HFF-Myc (cell line): ENCODE measurements at regions not wholly inside any gene's neighbourhood (a gene's known extent, or its start where the extent isn't known, plus 50 kb on each side); places are given as distances from the start of the nearest gene placed in this dataset.
"Not testable (repeated sequence)": the region's sequence is repeated elsewhere in the genome, so short reads cannot be mapped to it uniquely, and the experiment has no call there.

Source experiments
- DNase-seq: peaks from one replicate; pipeline ENCODE4 v3.0.0-alpha.2; 2011; ENCODE audit warnings: low read depth; ENCODE audit errors: extremely low read depth
- H3K4me3 ChIP-seq: replicated peaks from 2 replicates; pipeline ENCODE4 v1.5.1; 2011; ENCODE audit warnings: low read depth, mild to moderate bottlenecking, control low read depth, low read length
- TF ChIP-seq, protein P1 (sequence below): IDR thresholded peaks from 2 replicates; pipeline ENCODE4 v1.5.1; 2012; ENCODE audit warnings: mild to moderate bottlenecking, low read depth, low read length, control low read depth; ENCODE audit errors: missing control alignments

DNA sequence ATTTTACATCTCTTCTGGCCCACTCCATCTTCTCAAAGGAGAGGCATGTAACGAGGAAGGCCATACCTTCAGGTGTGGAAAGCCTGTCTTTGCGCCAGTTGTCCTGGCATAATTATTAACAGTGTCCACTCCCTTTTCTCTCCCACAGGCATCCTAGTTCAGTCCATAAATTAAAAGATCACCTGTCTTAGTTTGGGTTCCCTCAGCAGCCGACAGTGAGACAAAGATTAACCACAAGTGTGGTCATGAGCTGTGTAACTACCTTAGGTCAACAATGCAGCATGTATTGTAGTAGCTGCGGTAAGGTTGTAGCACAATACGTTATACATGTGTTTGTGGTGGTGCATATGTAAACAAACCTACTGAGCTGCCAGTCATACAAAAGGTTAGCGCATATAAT lies 103.3 kb upstream of the GALNT15 start:
- no peak for DNase-seq
- H3K4me3 ChIP-seq: no peak overlapping the region
- TF ChIP-seq, protein P1, sequence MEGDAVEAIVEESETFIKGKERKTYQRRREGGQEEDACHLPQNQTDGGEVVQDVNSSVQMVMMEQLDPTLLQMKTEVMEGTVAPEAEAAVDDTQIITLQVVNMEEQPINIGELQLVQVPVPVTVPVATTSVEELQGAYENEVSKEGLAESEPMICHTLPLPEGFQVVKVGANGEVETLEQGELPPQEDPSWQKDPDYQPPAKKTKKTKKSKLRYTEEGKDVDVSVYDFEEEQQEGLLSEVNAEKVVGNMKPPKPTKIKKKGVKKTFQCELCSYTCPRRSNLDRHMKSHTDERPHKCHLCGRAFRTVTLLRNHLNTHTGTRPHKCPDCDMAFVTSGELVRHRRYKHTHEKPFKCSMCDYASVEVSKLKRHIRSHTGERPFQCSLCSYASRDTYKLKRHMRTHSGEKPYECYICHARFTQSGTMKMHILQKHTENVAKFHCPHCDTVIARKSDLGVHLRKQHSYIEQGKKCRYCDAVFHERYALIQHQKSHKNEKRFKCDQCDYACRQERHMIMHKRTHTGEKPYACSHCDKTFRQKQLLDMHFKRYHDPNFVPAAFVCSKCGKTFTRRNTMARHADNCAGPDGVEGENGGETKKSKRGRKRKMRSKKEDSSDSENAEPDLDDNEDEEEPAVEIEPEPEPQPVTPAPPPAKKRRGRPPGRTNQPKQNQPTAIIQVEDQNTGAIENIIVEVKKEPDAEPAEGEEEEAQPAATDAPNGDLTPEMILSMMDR: no peak

DNA sequence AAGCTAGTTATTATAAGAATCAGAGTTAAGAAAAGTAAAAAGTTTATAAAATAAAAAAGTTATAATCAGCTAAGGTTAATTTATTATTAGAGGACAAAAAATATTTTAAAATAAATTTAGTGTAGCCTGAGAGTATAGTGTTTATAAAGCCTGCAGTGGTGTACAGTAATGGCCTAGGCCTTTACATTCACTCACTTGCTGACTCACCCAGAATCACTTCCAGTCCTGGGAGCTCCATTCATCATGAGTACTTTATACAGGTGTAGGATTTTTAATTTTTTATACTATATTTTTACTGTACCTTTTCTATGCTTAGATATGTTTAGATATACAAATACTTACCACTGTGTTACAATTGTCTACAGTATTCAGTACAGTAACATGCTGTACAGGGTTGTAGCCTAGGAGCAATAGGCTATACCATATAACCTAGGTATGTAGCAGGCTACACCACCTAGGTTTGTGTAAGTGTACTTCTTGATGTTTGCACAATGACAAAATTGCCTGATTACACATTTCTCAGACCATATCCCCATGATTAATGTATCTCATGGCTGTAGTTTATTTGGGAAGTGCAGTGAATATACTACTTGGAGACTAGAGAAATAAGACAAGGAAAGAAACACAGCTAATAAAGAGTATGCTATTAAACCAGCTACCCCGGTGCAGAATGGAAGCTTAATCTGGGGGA lies 101.9 kb upstream of the GALNT15 start:
- no peak overlapping the region for H3K4me3 ChIP-seq
- TF ChIP-seq, protein P1: no peak
- no peak for DNase-seq

DNA sequence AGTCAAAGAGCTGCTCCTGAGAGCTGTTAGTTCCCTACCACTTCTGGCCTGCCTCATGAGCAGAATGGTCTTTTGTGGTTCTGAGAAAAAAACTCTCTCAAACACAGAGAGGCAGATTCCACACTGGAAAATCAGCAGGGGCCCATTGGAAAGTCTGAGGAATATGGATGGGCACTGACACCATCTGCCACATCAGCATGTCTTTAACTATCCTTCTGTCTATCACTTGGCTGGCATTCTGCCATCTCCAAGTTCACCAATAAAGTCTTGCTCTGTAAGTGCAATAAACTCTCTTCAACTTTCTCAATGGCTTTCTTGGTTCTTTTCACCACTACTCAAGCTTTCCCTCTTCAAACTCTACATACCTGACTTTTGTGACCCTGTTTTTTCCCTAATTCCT lies 101.3 kb upstream of the GALNT15 start:
- TF ChIP-seq, protein P1: no peak
- DNase-seq: no peak
- no peak overlapping the region for H3K4me3 ChIP-seq

DNA sequence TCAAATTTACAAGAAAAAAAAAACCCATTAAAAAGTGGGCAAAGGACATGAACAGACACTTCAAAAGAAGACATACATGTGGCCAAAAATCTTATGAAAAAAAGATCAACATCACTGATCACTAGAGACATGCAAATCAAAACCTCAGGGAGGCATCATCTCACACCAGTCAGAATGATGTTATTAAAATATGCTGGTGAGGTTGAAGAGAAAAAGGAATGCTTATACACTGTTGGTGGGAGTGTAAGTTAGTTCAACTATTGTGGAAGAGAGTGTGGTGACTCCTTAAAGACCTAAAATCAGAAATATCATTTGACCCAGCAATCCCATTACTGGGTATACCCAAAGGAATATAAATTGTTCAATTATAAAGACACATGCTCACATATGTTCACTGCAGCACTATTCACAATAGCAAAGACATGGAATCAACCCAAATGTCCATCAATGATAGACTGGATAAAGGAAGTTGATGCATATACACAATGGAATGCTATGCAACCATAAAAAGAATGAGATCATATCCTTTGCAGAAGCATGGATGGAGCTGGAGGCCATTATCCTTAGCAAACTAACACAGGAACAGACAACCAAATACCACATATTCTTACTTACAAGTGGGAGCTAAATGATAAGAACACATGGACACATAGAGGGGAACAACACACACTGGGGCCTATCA lies 100.3 kb upstream of the GALNT15 start:
- not testable (repeated sequence) for DNase-seq, H3K4me3 ChIP-seq

DNA sequence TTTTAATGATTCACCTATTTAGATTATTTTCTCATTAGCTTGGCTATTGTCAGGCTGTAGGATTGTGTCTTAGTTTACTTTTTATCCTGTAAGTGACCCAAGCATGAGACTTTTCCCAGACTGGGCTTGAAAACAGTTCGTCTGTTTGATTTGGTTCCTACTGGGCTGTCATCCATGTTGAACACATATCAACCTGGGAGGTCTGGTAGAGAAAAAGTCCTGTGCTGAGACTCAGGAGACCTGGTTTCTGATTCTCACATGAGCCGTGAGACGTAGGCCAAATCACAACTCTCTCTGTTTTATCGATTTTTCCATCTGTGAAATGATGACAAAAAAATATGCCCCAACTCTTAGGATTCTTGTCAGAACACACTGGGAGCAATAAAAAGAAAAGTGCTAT lies 98.8 kb upstream of the GALNT15 start:
- DNase-seq: no peak
- no peak overlapping the region for H3K4me3 ChIP-seq
- TF ChIP-seq, protein P1: no peak

DNA sequence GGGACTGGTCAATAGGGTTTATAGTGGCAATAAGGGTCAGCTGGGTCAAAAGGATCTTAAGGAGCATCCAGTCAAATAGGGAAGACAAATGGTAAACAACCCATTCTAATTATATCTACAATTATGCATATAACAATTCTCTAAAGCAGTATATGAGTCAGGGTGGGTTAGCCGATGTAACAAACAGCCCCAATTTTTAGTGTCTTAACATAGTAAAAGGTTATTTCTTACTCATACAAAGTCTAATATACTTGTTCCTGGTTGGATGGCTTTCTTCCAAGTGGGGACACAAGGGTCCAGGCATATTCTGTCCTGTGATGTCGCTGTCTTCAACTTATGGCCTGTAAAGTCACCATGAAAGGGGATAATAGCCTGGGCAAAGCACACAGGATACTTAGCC lies 97.9 kb upstream of the GALNT15 start:
- TF ChIP-seq, protein P1: no peak
- DNase-seq: no peak

DNA sequence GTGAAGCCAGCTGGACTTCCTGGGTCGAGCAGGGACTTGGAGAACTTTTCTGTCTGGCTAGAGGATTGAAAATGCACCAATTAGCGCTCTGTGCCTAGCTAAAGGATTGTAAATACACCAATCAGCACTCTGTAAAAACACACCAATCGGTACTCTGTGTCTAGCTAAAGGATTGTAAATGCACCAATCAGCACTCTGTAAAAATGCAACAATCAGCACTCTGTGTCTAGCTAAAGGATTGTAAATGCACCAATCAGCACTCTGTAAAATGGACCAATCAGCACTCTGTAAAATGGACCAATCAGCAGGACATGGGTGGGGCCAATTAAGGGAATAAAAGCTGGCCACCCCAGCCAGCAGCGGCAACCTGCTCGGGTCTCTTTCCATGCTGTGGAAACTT lies 97.3 kb upstream of the GALNT15 start:
- not testable (repeated sequence) for H3K4me3 ChIP-seq, DNase-seq

More for the DNA sequence above, 97.9 kb upstream of the GALNT15 start:
- H3K4me3 ChIP-seq: no peak overlapping the region

DNA sequence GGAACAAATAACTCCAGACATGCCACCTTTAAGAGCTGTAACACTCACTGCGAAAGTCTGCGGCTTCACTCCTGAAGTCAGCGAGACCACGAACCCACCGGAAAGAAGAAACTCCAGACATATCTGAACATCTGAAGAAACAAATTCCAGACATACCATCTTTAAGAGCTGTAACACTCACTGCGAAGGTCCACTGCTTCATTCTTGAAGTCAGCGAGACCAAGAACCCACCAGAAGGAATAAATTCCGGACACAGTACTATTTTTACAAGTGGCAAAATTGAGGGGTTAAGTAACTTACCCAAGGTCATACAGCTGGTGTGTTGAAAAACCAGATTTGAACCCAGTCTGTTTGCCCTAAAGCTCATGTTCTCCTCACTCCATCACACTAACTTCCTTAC lies 96.8 kb upstream of the GALNT15 start:
- not testable (repeated sequence) for H3K4me3 ChIP-seq, DNase-seq
